Ishikawa (cell line): ENCODE measurements at regions not wholly inside any gene's neighbourhood (a gene's known extent, or its start where the extent isn't known, plus 50 kb on each side); places are given as distances from the start of the nearest gene placed in this dataset.

Experiments used
- CEBPB ChIP-seq: IDR thresholded peaks from 2 replicates; pipeline ENCODE4 v1.6.1; 2012
- CREB1 ChIP-seq: IDR thresholded peaks from 2 replicates; pipeline ENCODE4 v1.6.1; 2012; ENCODE audit warnings: low read depth
- EP300 ChIP-seq: IDR thresholded peaks from 2 replicates; pipeline ENCODE4 v1.6.1; 2012; ENCODE audit warnings: borderline replicate concordance
- FOXM1 ChIP-seq: IDR thresholded peaks from 2 replicates; pipeline ENCODE4 v1.6.1; 2012; ENCODE audit warnings: low read depth, borderline replicate concordance
- RAD21 ChIP-seq: IDR thresholded peaks from 2 replicates; pipeline ENCODE4 v1.6.1; 2012; ENCODE audit warnings: low read depth
- REST ChIP-seq: IDR thresholded peaks from 2 replicates; pipeline ENCODE4 v1.6.1; 2012; ENCODE audit warnings: low read depth, mild to moderate bottlenecking
- TAF1 ChIP-seq: IDR thresholded peaks from 2 replicates; pipeline ENCODE4 v1.6.1; 2012; ENCODE audit warnings: low read depth, mild to moderate bottlenecking
- TCF12 ChIP-seq: IDR thresholded peaks from 2 replicates; pipeline ENCODE4 v1.6.1; 2012; ENCODE audit warnings: low read depth
- TEAD4 ChIP-seq: IDR thresholded peaks from 2 replicates; pipeline ENCODE4 v1.6.1; 2012
- USF1 ChIP-seq: IDR thresholded peaks from 2 replicates; pipeline ENCODE4 v1.6.1; 2012
- YY1 ChIP-seq: IDR thresholded peaks from 2 replicates; pipeline ENCODE4 v1.6.1; 2012; ENCODE audit warnings: low read depth
- ZBTB7A ChIP-seq: IDR thresholded peaks from 2 replicates; pipeline ENCODE4 v1.6.1; 2012; ENCODE audit warnings: low read depth

- TF ChIP-seq RAD21 (no peak), TEAD4 (no peak), USF1 (no peak), EP300 (no peak), FOXM1 (no peak), CREB1 (no peak), YY1 (no peak), TAF1 (no peak), REST (no peak), ZBTB7A (no peak), TCF12 (no peak), CEBPB (no peak)
Measured at GRCh38 chr2:37456479-37456878, 112.0 kb downstream of the QPCT start.
